SK-N-SH (cell line): ENCODE measurements at regions not wholly inside any gene's neighbourhood (a gene's known extent, or its start where the extent isn't known, plus 50 kb on each side); places are given as distances from the start of the nearest gene placed in this dataset.

Experiments
- CTCF ChIA-PET: fragments of 300-600, 350-600 bp; formaldehyde crosslinking; extraction: SDS; loops from one replicate; lab custom pipeline; 2021; lab: Yijun Ruan, JAX
- POLR2A ChIA-PET: fragments of 350-600 bp; sonication (Branson Sonifier 250); formaldehyde crosslinking; extraction: SDS; loops from one replicate; lab custom pipeline; 2020; ENCODE audit warnings: antibody characterized with exemption, inconsistent platforms; lab: Yijun Ruan, JAX
- DNase-seq: peaks from one replicate; pipeline ENCODE4 v3.0.0; 2012
- H2AFZ ChIP-seq: fragments of 200-600 bp; sonication (generic); 2 replicates; pipeline ENCODE4 v1.8.1; 2016; ENCODE audit warnings: antibody characterized with exemption, mild to moderate bottlenecking, low read depth
- H3F3A ChIP-seq: fragments of 200-600 bp; sonication (generic); replicated peaks from 2 replicates; pipeline ENCODE3; 2016; ENCODE audit warnings: antibody characterized with exemption, mild to moderate bottlenecking; ENCODE audit not compliant: insufficient read depth
- H3K27ac ChIP-seq, 2 experiments: fragments of 200-500 bp in 1 of 2; fragments of 200-600 bp in 1 of 2; sonication (Bioruptor generic) in 1 of 2; sonication (generic), shearing (Covaris generic) in 1 of 2; 2 replicates each; pipeline versions ENCODE4 v1.5.1 to v1.6.1; 2014 to 2016; ENCODE audit warnings: low read depth in 2 of 2, inconsistent platforms in 1 of 2, low read length in 1 of 2, mild to moderate bottlenecking in 1 of 2, mixed read lengths in 1 of 2
- H3K27me3 ChIP-seq: fragments of 200-600 bp; sonication (generic), shearing (Covaris generic); 2 replicates; pipeline ENCODE4 v1.6.1; 2016; ENCODE audit warnings: mixed run types; ENCODE audit not compliant: insufficient read depth
- H3K36me3 ChIP-seq, 2 experiments: fragments of 200-500 bp in 1 of 2; fragments of 200-600 bp in 1 of 2; sonication (Bioruptor generic) in 1 of 2; sonication (generic) in 1 of 2; replicated peaks in 1 of 2; 2 replicates each; pipeline versions ENCODE3 to v1.5.1; 2014 to 2016; ENCODE audit warnings: low read length in 1 of 2, mild to moderate bottlenecking in 1 of 2; ENCODE audit not compliant: insufficient read depth in 2 of 2, control insufficient read depth in 1 of 2
- H3K4me1 ChIP-seq, 2 experiments: fragments of 200-500 bp in 1 of 2; fragments of 200-600 bp in 1 of 2; sonication (Bioruptor generic) in 1 of 2; sonication (generic), shearing (Covaris generic) in 1 of 2; 2 replicates each; pipeline versions ENCODE4 v1.5.1 to v1.6.1; 2014 to 2016; ENCODE audit warnings: low read depth in 1 of 2, low read length in 1 of 2, mixed run types in 1 of 2; ENCODE audit not compliant: insufficient read depth in 2 of 2, control insufficient read depth in 1 of 2
- H3K4me2 ChIP-seq: fragments of 200-600 bp; sonication (generic), shearing (Covaris generic); 2 replicates; pipeline ENCODE4 v1.6.1; 2017; ENCODE audit warnings: mixed run types
- H3K4me3 ChIP-seq, 2 experiments: fragments of 200-500 bp in 1 of 2; fragments of 200-600 bp in 1 of 2; sonication (Bioruptor generic) in 1 of 2; sonication (generic), shearing (Covaris generic) in 1 of 2; 2 replicates each; pipeline versions ENCODE4 v1.5.1 to v1.8.1; 2014 to 2016; ENCODE audit warnings: low read depth in 2 of 2, inconsistent platforms in 1 of 2, low read length in 1 of 2, mild to moderate bottlenecking in 1 of 2, mixed read lengths in 1 of 2, moderate library complexity in 1 of 2
- H3K79me2 ChIP-seq: fragments of 200-600 bp; sonication (generic); 2 replicates; pipeline ENCODE4 v1.8.1; 2017; ENCODE audit warnings: mild to moderate bottlenecking; ENCODE audit not compliant: insufficient read depth
- H3K9ac ChIP-seq: fragments of 200-600 bp; sonication (generic); 2 replicates; pipeline ENCODE4 v1.6.1; 2017; ENCODE audit warnings: mixed run types
- H3K9me2 ChIP-seq: fragments of 200-600 bp; sonication (generic); 2 replicates; pipeline ENCODE4 v1.6.1; 2017; ENCODE audit warnings: mixed run types
- H3K9me3 ChIP-seq: fragments of 200-600 bp; sonication (generic); 2 replicates; pipeline ENCODE4 v1.6.1; 2017; ENCODE audit warnings: mixed run types, mild to moderate bottlenecking, moderate library complexity
- H4K20me1 ChIP-seq: fragments of 200-600 bp; sonication (generic); 2 replicates; pipeline ENCODE4 v1.6.1; 2017; ENCODE audit warnings: mild to moderate bottlenecking, mixed run types; ENCODE audit not compliant: insufficient read depth
- CHD2 ChIP-seq: fragments of 150-350 bp; IDR thresholded peaks from 2 replicates; pipeline ENCODE4 v1.6.1; 2018; ENCODE audit warnings: low read length; ENCODE audit not compliant: partially characterized antibody
- ELF1 ChIP-seq: IDR thresholded peaks from 2 replicates; pipeline ENCODE4 v1.4.0; 2012
- FOXM1 ChIP-seq: IDR thresholded peaks from 2 replicates; pipeline ENCODE4 v1.4.0; 2012; ENCODE audit warnings: low read depth, mild to moderate bottlenecking
- MEF2A ChIP-seq: IDR thresholded peaks from 2 replicates; pipeline ENCODE4 v1.4.0; 2012; ENCODE audit warnings: low read depth, borderline replicate concordance
- MXI1 ChIP-seq: IDR thresholded peaks from 2 replicates; pipeline ENCODE4 v1.6.1; 2012; ENCODE audit warnings: mild to moderate bottlenecking, low read depth, low read length, improper control_type of control experiment
- NFIC ChIP-seq: IDR thresholded peaks from 2 replicates; pipeline ENCODE4 v1.4.0; 2012; ENCODE audit warnings: borderline replicate concordance
- REST ChIP-seq: IDR thresholded peaks from 2 replicates; pipeline ENCODE4 v1.6.1; 2012; ENCODE audit warnings: mild to moderate bottlenecking, low read depth, low read length, moderate library complexity
- RXRA ChIP-seq: IDR thresholded peaks from 2 replicates; pipeline ENCODE4 v1.4.0; 2012; ENCODE audit warnings: low read depth, mild to moderate bottlenecking, borderline replicate concordance
- SMC3 ChIP-seq: IDR thresholded peaks from 2 replicates; pipeline ENCODE4 v1.6.1; 2012; ENCODE audit warnings: low read depth, low read length, improper control_type of control experiment
- TEAD4 ChIP-seq: IDR thresholded peaks from 2 replicates; pipeline ENCODE4 v1.4.0; 2012; ENCODE audit warnings: mild to moderate bottlenecking, borderline replicate concordance; ENCODE audit not compliant: insufficient read depth
- WGBS: methylation state at CpG from one replicate; pipeline ENCODE4 v1.1.6; 2017; ENCODE audit warnings: low lambda C conversion rate; 5-methylcytosine and 5-hydroxymethylcytosine counted together

- H3K9ac ChIP-seq = no peak overlapping the region
- H3K4me1 ChIP-seq = no peaks in the 10 kb centered on the region; a peak in 1 of 4 replicates
- POLR2A ChIA-PET = no interaction called here
- H3K4me3 ChIP-seq = no peak overlapping the region
- H3K9me3 ChIP-seq = no peaks in the 10 kb centered on the region
- H3K36me3 ChIP-seq = no peaks in the 10 kb centered on the region
- no peaks in the 10 kb centered on the region for H3K79me2 ChIP-seq
- peaks cover 3% of the 10 kb centered on the region for H3F3A ChIP-seq
- no peaks in the 10 kb centered on the region for H3K9me2 ChIP-seq
- no peak overlapping the region for H3K27ac ChIP-seq
- TF ChIP-seq MXI1 (no peak), CHD2 (no peak), ELF1 (no peak), MEF2A (no peak), RXRA (no peak)
- CTCF ChIA-PET = interaction anchor here (1.4 kb wide), 1 partner anchor 17 kb away, joined by 4 read pairs; no protein-coding TSS in a partner anchor
- no peak overlapping the region for H2AFZ ChIP-seq
- no peak overlapping the region for H3K4me2 ChIP-seq
- H3K27me3 ChIP-seq = no peaks in the 10 kb centered on the region
- 75% methylated on average over 11 of the region's 11 CpGs for WGBS
- DNase-seq = no peak
- H4K20me1 ChIP-seq = peaks cover 10% of the 10 kb centered on the region; the same call in 1 of the 2 replicates
These were observed 78.3 kb upstream of the POLG start for GRCh38 chr15:89412905-89413411.

GRCh38 chr15:89410039-89410435 lies 75.4 kb upstream of the POLG start:
- H3K27me3 ChIP-seq = no peaks in the 10 kb centered on the region
- no peaks in the 10 kb centered on the region for H3K36me3 ChIP-seq
- H3K4me2 ChIP-seq = no peak overlapping the region
- H3K9ac ChIP-seq = no peak overlapping the region
- TF ChIP-seq NFIC = no peak
- TF ChIP-seq SMC3 = no peak
- TF ChIP-seq REST = no peak
- no peak for TF ChIP-seq TEAD4
- TF ChIP-seq CHD2 = no peak
- no peak for TF ChIP-seq FOXM1
- TF ChIP-seq, all 33 proteins: peak for 0
- Histone ChIP-seq H3K79me2 (no peaks in the 10 kb centered on the region), H2AFZ (no peak overlapping the region), H3F3A (no peaks in the 10 kb centered on the region), H3K4me1 (no peaks in the 10 kb centered on the region; a peak in 1 of 4 replicates), H3K4me3 (no peak overlapping the region), H3K9me2 (no peaks in the 10 kb centered on the region), H3K9me3 (no peaks in the 10 kb centered on the region), H3K27ac (no peak overlapping the region), H4K20me1 (no peaks in the 10 kb centered on the region)
- ChIA-PET POLR2A (interaction anchor here (0.7 kb wide), 1 partner anchor 75 kb away, joined by 3 read pairs; the partner anchor contains the start of gene POLG), CTCF (interaction anchor here (1.6 to 2.5 kb wide), 2 partner anchors 10 to 20 kb away, joined by 5 to 10 read pairs; no protein-coding TSS in a partner anchor)
- DNase-seq = no peak
- WGBS = 91% methylated on average over 19 of the region's 19 CpGs
